ENCODE measurements at regions not wholly inside any gene's neighbourhood (a gene's known extent, or its start where the extent isn't known, plus 50 kb on each side); places are given as distances from the start of the nearest gene placed in this dataset.

GRCh38 chr12:78420991-78421390 is 443.6 kb upstream of the SYT1 start:
- no peak for ATAC-seq
- H3K4me1 ChIP-seq = no peaks in the 10 kb centered on the region
- POLR2A ChIA-PET = no interaction called here
- no peak overlapping the region for H3K4me3 ChIP-seq
- no peak for FAIRE-seq
- no peak for TF ChIP-seq EHF (CRISPR knock-in tag; IDR thresholded peaks at IDR 0.05)
- TF ChIP-seq USF2 (IDR thresholded peaks at IDR 0.05) = no peak
- no peak for TF ChIP-seq HOXB13 (CRISPR knock-in tag; IDR thresholded peaks at IDR 0.05; ENCODE audit: low read depth)
- WGBS (ENCODE audit: missing lambda C conversion rate) = 68% methylated on average over 4 of the region's 4 CpGs
- CTCF ChIA-PET = no interaction called here
- no peak for DNase-seq (ENCODE audit: low read depth in 1 of 2, low spot score in 1 of 2)
- H3K27ac ChIP-seq = no peak overlapping the region
- H3K4me2 ChIP-seq = no peak overlapping the region
- H3K9me3 ChIP-seq = no peaks in the 10 kb centered on the region

- no peaks in the 10 kb centered on the region for H3K4me1 ChIP-seq
- no peak for FAIRE-seq
- H3K27ac ChIP-seq = no peak overlapping the region
- CTCF ChIA-PET = no interaction called here
- 0 out of 3 replicates have a peak, but pooled peaks cover 4% of the 10 kb centered on the region for H3K9me3 ChIP-seq
- TF ChIP-seq HEYL (CRISPR knock-in tag; IDR thresholded peaks at IDR 0.05) (no peak), HMGXB4 (CRISPR knock-in tag; IDR thresholded peaks at IDR 0.05; ENCODE audit: borderline replicate concordance) (no peak), HDAC2 (IDR thresholded peaks at IDR 0.05) (no peak)
- no peak overlapping the region for H3K4me2 ChIP-seq
- POLR2A ChIA-PET = no interaction called here
- H3K4me3 ChIP-seq = no peak overlapping the region
- no peak for ATAC-seq
- no peak for DNase-seq (ENCODE audit: low read depth in 1 of 2, low spot score in 1 of 2)
- 17% methylated on average over 2 of the region's 2 CpGs for WGBS (ENCODE audit: missing lambda C conversion rate)
Observed at GRCh38 chr12:78430551-78430950, 434.0 kb upstream of the SYT1 start.

- no peak for TF ChIP-seq NPAS2 (CRISPR knock-in tag; IDR thresholded peaks at IDR 0.05; ENCODE audit: borderline replicate concordance)
- no peak for TF ChIP-seq REST (IDR thresholded peaks at IDR 0.05)
- no peak for TF ChIP-seq USF2 (IDR thresholded peaks at IDR 0.05)
- no peak for TF ChIP-seq PBX3 (IDR thresholded peaks at IDR 0.05)
- TF ChIP-seq CHD2 (IDR thresholded peaks at IDR 0.05; ENCODE audit: low read length, partially characterized antibody) = no peak
- no peak for TF ChIP-seq JUNB (IDR thresholded peaks at IDR 0.05)
- TF ChIP-seq RARB (CRISPR knock-in tag; IDR thresholded peaks at IDR 0.05) = no peak
- TF ChIP-seq HOXB13 (CRISPR knock-in tag; IDR thresholded peaks at IDR 0.05; ENCODE audit: low read depth) = no peak
- no peak for TF ChIP-seq PHF8 (IDR thresholded peaks at IDR 0.05; ENCODE audit: borderline replicate concordance, low read depth)
- Histone ChIP-seq H3K4me1 (no peaks in the 10 kb centered on the region), H3K4me2 (no peak overlapping the region), H3K27ac (no peak overlapping the region), H3K4me3 (no peak overlapping the region), H3K9me3 (0 out of 3 replicates have a peak, but pooled peaks cover 4% of the 10 kb centered on the region)
- ChIA-PET POLR2A (no interaction called here), CTCF (interaction anchor here (1.0 kb wide), 1 partner anchor 18 kb away, joined by 4 read pairs; no protein-coding TSS in a partner anchor)
- FAIRE-seq (no peak), DNase-seq (ENCODE audit: low read depth in 1 of 2, low spot score in 1 of 2) (no peak), ATAC-seq (no peak)
Observed at GRCh38 chr12:78431931-78432330, 432.6 kb upstream of the SYT1 start.
